ENCODE measurements at regions not wholly inside any gene's neighbourhood (a gene's known extent, or its start where the extent isn't known, plus 50 kb on each side); places are given as distances from the start of the nearest gene placed in this dataset.

DNA sequence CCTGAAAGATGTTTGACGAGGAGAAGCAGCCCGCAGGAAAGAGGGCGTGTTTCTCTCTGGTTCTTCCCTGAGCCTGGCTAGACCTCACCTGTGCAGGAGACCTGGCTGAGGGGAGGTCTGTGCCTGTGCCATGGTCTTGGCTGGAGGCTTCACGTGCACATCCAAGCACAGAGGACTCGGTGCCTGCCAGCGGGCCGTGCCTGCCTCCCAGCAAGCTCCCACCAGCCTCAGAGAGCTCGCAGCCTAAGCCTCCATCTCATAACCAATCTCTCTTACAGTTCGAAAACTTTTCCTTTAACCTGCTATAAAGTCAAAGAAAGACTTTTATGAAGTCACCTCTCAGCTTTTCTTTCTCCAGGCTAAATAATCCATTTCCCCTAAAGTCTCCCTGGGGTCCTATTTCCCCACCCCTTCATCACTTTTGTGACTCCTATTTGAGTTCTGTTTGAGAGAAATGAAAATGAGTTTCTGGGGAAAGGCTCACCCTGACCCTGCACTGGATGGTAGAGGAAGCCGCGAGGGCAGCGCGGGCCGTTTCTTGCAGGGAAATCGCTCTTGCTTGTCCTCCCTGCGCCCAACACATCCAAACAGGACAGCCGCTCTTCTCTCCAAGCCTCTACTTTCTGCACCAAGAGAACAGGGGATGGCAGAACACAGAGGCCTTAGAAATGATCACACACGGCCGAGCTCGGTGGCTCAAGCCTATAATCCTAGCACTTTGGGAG, 521.0 kb downstream of the SOX11 start:
- Histone ChIP-seq H3T11ph (ENCODE audit: low read length) (no peak overlapping the region), H3K9ac (ENCODE audit: extremely low read depth, insufficient read length, low read length) (no peak overlapping the region), H3K27ac (ENCODE audit: insufficient read length, low read depth, low read length) (no peak overlapping the region), H2BK5ac (ENCODE audit: insufficient read length, low read length) (no peak overlapping the region), H2AK5ac (ENCODE audit: insufficient read length, low read length) (no peak overlapping the region), H3K23ac (ENCODE audit: insufficient read length, low read depth, low read length) (no peak overlapping the region), H3K9me3 (ENCODE audit: control insufficient read depth, low read depth, low read length) (no peaks in the 10 kb centered on the region), H4K20me1 (ENCODE audit: control insufficient read depth, insufficient read depth, insufficient read length) (no peaks in the 10 kb centered on the region), H2BK120ac (ENCODE audit: low read depth, low read length, poor library complexity, severe bottlenecking) (no peak overlapping the region), H3K79me1 (ENCODE audit: insufficient read depth, low read depth, low read length, poor library complexity, severe bottlenecking) (no peaks in the 10 kb centered on the region), H4K5ac (ENCODE audit: insufficient read length, low read depth, low read length) (no peak overlapping the region), H3K4me2 (ENCODE audit: insufficient read depth, insufficient read length, low read length) (no peak overlapping the region), H4K8ac (replicated peaks; ENCODE audit: insufficient read length, low read depth, low read length) (no peak overlapping the region), H3K27me3 (ENCODE audit: insufficient read depth, low read length) (no peaks in the 10 kb centered on the region), H3K4me1 (ENCODE audit: insufficient read depth, low read length) (no peaks in the 10 kb centered on the region), H2AFZ (ENCODE audit: low read length) (no peak overlapping the region), H2BK12ac (ENCODE audit: insufficient read length, low read depth, low read length) (no peak overlapping the region), H3K23me2 (ENCODE audit: insufficient read length, low read depth, low read length, poor library complexity, severe bottlenecking) (no peaks in the 10 kb centered on the region), H3K79me2 (ENCODE audit: insufficient read depth, low read length) (peaks cover 4% of the 10 kb centered on the region; the same call in 1 of the 2 replicates), H3K14ac (ENCODE audit: insufficient read depth, low read length) (peak overlapping the region; percentile 8; the same call in 1 of the 2 replicates), H2BK15ac (ENCODE audit: low read depth, low read length) (no peak overlapping the region), H3K4ac (ENCODE audit: low read depth, low read length) (no peak overlapping the region), H3K18ac (ENCODE audit: insufficient read length, low read depth, low read length) (no peak overlapping the region), H3K56ac (ENCODE audit: insufficient read length, low read depth, low read length) (no peak overlapping the region), H2BK20ac (ENCODE audit: low read depth, low read length, poor library complexity, severe bottlenecking) (no peak overlapping the region), H4K91ac (ENCODE audit: insufficient read length, low read depth, low read length) (no peak overlapping the region)
- Mint-ChIP-seq H3K4me1 (no peaks in the 10 kb centered on the region; a peak in 1 of 4 replicates), H3K27me3 (ENCODE audit: low read depth) (no peaks in the 10 kb centered on the region; the same call in 1 of the 2 replicates), H3K9me3 (no peaks in the 10 kb centered on the region; a peak in 1 of 5 replicates), H3K36me3 (ENCODE audit: insufficient read depth in 1 of 3, low read depth in 3 of 3) (no peaks in the 10 kb centered on the region; a peak in 1 of 7 replicates), H3K27ac (no peak overlapping the region), H3K4me3 (no peak overlapping the region)
- WGBS (ENCODE audit: extremely low coverage, insufficient read length, low lambda C conversion rate) = no CpG with 5 or more reads among the region's 20 CpGs
- no peak for DNase-seq
- TF ChIP-seq, protein P1, sequence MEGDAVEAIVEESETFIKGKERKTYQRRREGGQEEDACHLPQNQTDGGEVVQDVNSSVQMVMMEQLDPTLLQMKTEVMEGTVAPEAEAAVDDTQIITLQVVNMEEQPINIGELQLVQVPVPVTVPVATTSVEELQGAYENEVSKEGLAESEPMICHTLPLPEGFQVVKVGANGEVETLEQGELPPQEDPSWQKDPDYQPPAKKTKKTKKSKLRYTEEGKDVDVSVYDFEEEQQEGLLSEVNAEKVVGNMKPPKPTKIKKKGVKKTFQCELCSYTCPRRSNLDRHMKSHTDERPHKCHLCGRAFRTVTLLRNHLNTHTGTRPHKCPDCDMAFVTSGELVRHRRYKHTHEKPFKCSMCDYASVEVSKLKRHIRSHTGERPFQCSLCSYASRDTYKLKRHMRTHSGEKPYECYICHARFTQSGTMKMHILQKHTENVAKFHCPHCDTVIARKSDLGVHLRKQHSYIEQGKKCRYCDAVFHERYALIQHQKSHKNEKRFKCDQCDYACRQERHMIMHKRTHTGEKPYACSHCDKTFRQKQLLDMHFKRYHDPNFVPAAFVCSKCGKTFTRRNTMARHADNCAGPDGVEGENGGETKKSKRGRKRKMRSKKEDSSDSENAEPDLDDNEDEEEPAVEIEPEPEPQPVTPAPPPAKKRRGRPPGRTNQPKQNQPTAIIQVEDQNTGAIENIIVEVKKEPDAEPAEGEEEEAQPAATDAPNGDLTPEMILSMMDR (conservative IDR thresholded peaks at IDR 0.05) = no peak

Measured in H9 (cell line).